ENCODE measurements at regions not wholly inside any gene's neighbourhood (a gene's known extent, or its start where the extent isn't known, plus 50 kb on each side); places are given as distances from the start of the nearest gene placed in this dataset.

- Histone ChIP-seq H3K9me3 (ENCODE audit: low read length) (no peaks in the 10 kb centered on the region), H3K36me3 (replicated peaks in 1 of 2; ENCODE audit: control insufficient read depth in 1 of 2, insufficient read depth in 2 of 2, low read length in 2 of 2) (no peaks in the 10 kb centered on the region; a peak in 1 of 5 replicates), H3K9ac (ENCODE audit: insufficient read depth, low read depth, low read length) (no peak overlapping the region), H3K4me3 (replicated peaks in 1 of 3; ENCODE audit: insufficient read depth in 1 of 3, low read depth in 2 of 3, low read length in 3 of 3) (no peak overlapping the region), H3K27ac (ENCODE audit: extremely low read length, insufficient read depth, low read length) (no peak overlapping the region), H3K4me1 (ENCODE audit: insufficient read depth, low read length) (no peaks in the 10 kb centered on the region), H4K20me1 (ENCODE audit: insufficient read depth, low read length) (no peaks in the 10 kb centered on the region), H3K27me3 (ENCODE audit: control insufficient read depth in 1 of 2, insufficient read depth in 2 of 2, low read length in 2 of 2) (peaks cover 0 to 34% of the 10 kb centered on the region in 2 experiments; a peak in 3 of 5 replicates), H3K79me2 (ENCODE audit: insufficient read depth, low read length) (no peaks in the 10 kb centered on the region), H3K4me2 (ENCODE audit: low read depth, low read length) (no peak overlapping the region), H2AFZ (ENCODE audit: low read length) (no peak overlapping the region)
- WGBS (ENCODE audit: low lambda C conversion rate): 44% methylated on average over 18 of the region's 21 CpGs
- in situ Hi-C loops (cut with HindIII; ENCODE audit: extremely low pct_ligation_motif_present, low pct_unique_long_range_greater_than_20kb): no loop called here
- TF ChIP-seq MTF1 (CRISPR knock-in tag; IDR thresholded peaks at IDR 0.05) (no peak), ZNF205 (CRISPR knock-in tag; IDR thresholded peaks at IDR 0.05) (no peak), AKAP8 (CRISPR knock-in tag; IDR thresholded peaks at IDR 0.05) (no peak), FOSL2 (CRISPR knock-in tag; IDR thresholded peaks at IDR 0.05) (peak; percentile 85)
- CTCF ChIA-PET (ENCODE audit: low intra/inter-chr PET ratio, low total read pairs): no interaction called here
- intact Hi-C loops (cut with micrococcal nuclease; ENCODE audit: unreplicated experiment): no loop called here
- DNase-seq (ENCODE audit: low spot score): peak; percentile 6
- BruUV-seq (replicated peaks): no TSS peak
- no peak for FAIRE-seq
- ATAC-seq: 0 out of 3 replicates have a peak, but pooled peaks have one; percentile 31
- POLR2A ChIA-PET: no interaction called here
These were observed 155.2 kb downstream of the FAM43A start for GRCh38 chr3:194840661-194841514.

- FAIRE-seq (no peak), ATAC-seq (no peak), DNase-seq (ENCODE audit: low spot score) (no peak)
- Histone ChIP-seq H3K36me3 (replicated peaks in 1 of 2; ENCODE audit: control insufficient read depth in 1 of 2, insufficient read depth in 2 of 2, low read length in 2 of 2) (no peaks in the 10 kb centered on the region; a peak in 1 of 5 replicates), H2AFZ (ENCODE audit: low read length) (no peak overlapping the region), H4K20me1 (ENCODE audit: insufficient read depth, low read length) (no peaks in the 10 kb centered on the region), H3K27ac (ENCODE audit: extremely low read length, insufficient read depth, low read length) (no peak overlapping the region), H3K4me3 (replicated peaks in 1 of 3; ENCODE audit: insufficient read depth in 1 of 3, low read depth in 2 of 3, low read length in 3 of 3) (no peak overlapping the region), H3K4me1 (ENCODE audit: insufficient read depth, low read length) (no peaks in the 10 kb centered on the region), H3K79me2 (ENCODE audit: insufficient read depth, low read length) (no peaks in the 10 kb centered on the region), H3K27me3 (ENCODE audit: control insufficient read depth in 1 of 2, insufficient read depth in 2 of 2, low read length in 2 of 2) (peaks cover 0 to 28% of the 10 kb centered on the region in 2 experiments; a peak in 3 of 5 replicates), H3K9me3 (ENCODE audit: low read length) (no peaks in the 10 kb centered on the region), H3K4me2 (ENCODE audit: low read depth, low read length) (no peak overlapping the region), H3K9ac (ENCODE audit: insufficient read depth, low read depth, low read length) (no peak overlapping the region)
- 58% methylated on average over 2 of the region's 2 CpGs for WGBS (ENCODE audit: low lambda C conversion rate)
- TF ChIP-seq CEBPG (CRISPR knock-in tag; IDR thresholded peaks at IDR 0.05): no peak
- no peak for TF ChIP-seq ZNF44 (CRISPR knock-in tag; IDR thresholded peaks at IDR 0.05)
- CTCF ChIA-PET (ENCODE audit: low intra/inter-chr PET ratio, low total read pairs): no interaction called here
- intact Hi-C loops (cut with micrococcal nuclease; ENCODE audit: unreplicated experiment) (no loop called here), in situ Hi-C loops (cut with HindIII; ENCODE audit: extremely low pct_ligation_motif_present, low pct_unique_long_range_greater_than_20kb) (no loop called here)
- POLR2A ChIA-PET: no interaction called here
- no TSS peak for BruUV-seq (replicated peaks)
These were observed 155.8 kb downstream of the FAM43A start for GRCh38 chr3:194841515-194841841.
